ENCODE measurements at regions not wholly inside any gene's neighbourhood (a gene's known extent, or its start where the extent isn't known, plus 50 kb on each side); places are given as distances from the start of the nearest gene placed in this dataset.
"Not testable (repeated sequence)": the region's sequence is repeated elsewhere in the genome, so short reads cannot be mapped to it uniquely, and the experiment has no call there.

- DNase-seq (ENCODE audit: extremely low spot score), result no peak
- POLR2A ChIA-PET, result no interaction called here
- CTCF ChIA-PET, result no interaction called here
- TF ChIP-seq, protein P1, sequence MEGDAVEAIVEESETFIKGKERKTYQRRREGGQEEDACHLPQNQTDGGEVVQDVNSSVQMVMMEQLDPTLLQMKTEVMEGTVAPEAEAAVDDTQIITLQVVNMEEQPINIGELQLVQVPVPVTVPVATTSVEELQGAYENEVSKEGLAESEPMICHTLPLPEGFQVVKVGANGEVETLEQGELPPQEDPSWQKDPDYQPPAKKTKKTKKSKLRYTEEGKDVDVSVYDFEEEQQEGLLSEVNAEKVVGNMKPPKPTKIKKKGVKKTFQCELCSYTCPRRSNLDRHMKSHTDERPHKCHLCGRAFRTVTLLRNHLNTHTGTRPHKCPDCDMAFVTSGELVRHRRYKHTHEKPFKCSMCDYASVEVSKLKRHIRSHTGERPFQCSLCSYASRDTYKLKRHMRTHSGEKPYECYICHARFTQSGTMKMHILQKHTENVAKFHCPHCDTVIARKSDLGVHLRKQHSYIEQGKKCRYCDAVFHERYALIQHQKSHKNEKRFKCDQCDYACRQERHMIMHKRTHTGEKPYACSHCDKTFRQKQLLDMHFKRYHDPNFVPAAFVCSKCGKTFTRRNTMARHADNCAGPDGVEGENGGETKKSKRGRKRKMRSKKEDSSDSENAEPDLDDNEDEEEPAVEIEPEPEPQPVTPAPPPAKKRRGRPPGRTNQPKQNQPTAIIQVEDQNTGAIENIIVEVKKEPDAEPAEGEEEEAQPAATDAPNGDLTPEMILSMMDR (IDR thresholded peaks at IDR 0.05; ENCODE audit: control extremely low read depth, extremely low read depth, low read depth, missing control alignments), result no peak
Observed at GRCh38 chr2:66153941-66154340, 281.0 kb upstream of the MEIS1 start.

- TF ChIP-seq, protein P1 (IDR thresholded peaks at IDR 0.05; ENCODE audit: control extremely low read depth, extremely low read depth, low read depth, missing control alignments), result no peak
- no peak for DNase-seq (ENCODE audit: extremely low spot score)
- POLR2A ChIA-PET, result no interaction called here
- CTCF ChIA-PET, result no interaction called here
Observed at GRCh38 chr2:66145490-66145889, 289.4 kb upstream of the MEIS1 start.

DNA sequence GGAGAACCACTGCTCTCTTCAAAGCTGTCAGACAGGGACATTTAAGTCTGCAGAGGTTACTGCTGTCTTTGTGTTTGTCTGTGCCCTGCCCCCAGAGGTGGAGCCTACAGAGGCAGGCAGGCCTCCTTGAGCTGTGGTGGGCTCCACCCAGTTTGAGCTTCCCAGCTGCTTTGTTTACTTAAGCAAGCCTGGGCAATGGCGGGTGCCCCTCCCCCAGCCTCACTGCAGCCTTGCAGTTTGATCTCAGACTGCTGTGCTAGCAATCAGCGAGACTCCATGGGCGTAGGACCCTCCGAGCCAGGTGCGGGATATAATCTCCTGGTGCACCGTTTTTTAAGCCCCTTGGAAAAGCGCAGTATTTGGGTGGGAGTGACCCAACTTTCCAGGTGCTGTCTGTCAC is 290.6 kb upstream of the MEIS1 start:
- CTCF ChIA-PET; POLR2A ChIA-PET; DNase-seq (ENCODE audit: extremely low spot score): not testable (repeated sequence)

- TF ChIP-seq, protein P1 (IDR thresholded peaks at IDR 0.05; ENCODE audit: control extremely low read depth, extremely low read depth, low read depth, missing control alignments), result no peak
- ChIA-PET CTCF (no interaction called here), POLR2A (no interaction called here)
- no peak for DNase-seq (ENCODE audit: extremely low spot score)
Observed at GRCh38 chr2:66137606-66138130, 297.3 kb upstream of the MEIS1 start.

DNA sequence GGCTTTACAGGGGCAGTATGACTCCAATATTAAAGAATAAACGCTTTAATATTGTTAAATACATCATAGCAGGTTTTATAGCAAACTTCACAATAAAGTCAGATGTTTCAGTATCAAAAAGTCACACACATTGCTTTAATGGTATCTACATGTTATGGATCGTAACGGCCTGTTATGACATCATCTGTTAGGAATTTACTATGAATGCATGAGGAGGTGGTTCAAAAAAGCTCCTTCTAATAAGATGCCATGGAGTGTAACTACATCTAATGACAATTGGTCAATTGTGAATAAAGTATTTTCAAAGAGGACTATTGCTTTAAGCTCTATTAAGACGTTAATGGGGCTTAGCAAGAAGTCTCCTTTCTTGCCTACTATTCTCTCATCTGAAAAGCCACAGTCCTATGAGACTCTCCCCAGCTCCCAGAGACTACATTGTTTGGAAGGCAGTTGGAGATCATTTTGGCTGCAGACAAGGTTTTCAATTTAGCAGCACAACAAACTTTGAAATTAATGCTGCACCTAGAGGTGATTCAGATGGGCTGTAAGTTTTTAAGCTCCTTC is 300.7 kb upstream of the MEIS1 start:
- POLR2A ChIA-PET, result no interaction called here
- TF ChIP-seq, protein P1 (IDR thresholded peaks at IDR 0.05; ENCODE audit: control extremely low read depth, extremely low read depth, low read depth, missing control alignments), result no peak
- DNase-seq (ENCODE audit: extremely low spot score), result no peak
- CTCF ChIA-PET, result no interaction called here

- DNase-seq (ENCODE audit: extremely low spot score), result no peak
- POLR2A ChIA-PET, result no interaction called here
- CTCF ChIA-PET, result no interaction called here
- TF ChIP-seq, protein P1 (IDR thresholded peaks at IDR 0.05; ENCODE audit: control extremely low read depth, extremely low read depth, low read depth, missing control alignments), result no peak
Observed at GRCh38 chr2:66127656-66128055, 307.3 kb upstream of the MEIS1 start.

DNA sequence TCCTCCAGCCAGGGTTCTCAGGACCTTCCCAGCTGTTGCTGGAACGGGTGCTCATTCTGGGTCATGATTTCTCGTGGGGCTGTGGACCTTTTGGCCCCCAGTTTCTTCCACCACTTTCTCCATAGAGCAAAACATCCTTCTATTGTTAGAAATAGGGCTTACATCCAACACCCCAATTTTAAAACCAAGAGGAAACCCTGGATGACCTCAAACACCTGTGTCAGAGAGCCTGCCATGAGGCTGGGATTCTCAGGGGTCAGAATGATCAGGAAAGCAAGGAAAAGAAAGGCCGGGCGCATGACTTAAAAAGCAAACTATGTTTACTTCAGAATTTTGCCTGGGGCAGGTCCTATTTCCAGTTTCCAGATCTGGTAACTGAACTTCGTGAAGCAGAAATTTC is 307.9 kb upstream of the MEIS1 start:
- CTCF ChIA-PET, result no interaction called here
- POLR2A ChIA-PET, result no interaction called here
- TF ChIP-seq, protein P1 (IDR thresholded peaks at IDR 0.05; ENCODE audit: control extremely low read depth, extremely low read depth, low read depth, missing control alignments), result no peak
- no peak for DNase-seq (ENCODE audit: extremely low spot score)

Data from GM10248 (cell line).